Stimulated activated CD8-positive, alpha-beta memory T cell treated with anti-CD3 and anti-CD28 coated beads, Interleukin-7, amount 100 ng/mL, for 24 hours (primary cell): ENCODE measurements at regions not wholly inside any gene's neighbourhood (a gene's known extent, or its start where the extent isn't known, plus 50 kb on each side); places are given as distances from the start of the nearest gene placed in this dataset.
"Not testable (repeated sequence)": the region's sequence is repeated elsewhere in the genome, so short reads cannot be mapped to it uniquely, and the experiment has no call there.

Experiments used
- DNase-seq: peaks from one replicate; pipeline ENCODE4 v3.0.0-alpha.2; 2020; ENCODE audit warnings: low read depth

- not testable (repeated sequence) for DNase-seq
These were observed 51.5 kb downstream of the VPREB1 start for GRCh38 chr22:22296047-22296446.

- not testable (repeated sequence) for DNase-seq
These were observed 52.7 kb downstream of the VPREB1 start for GRCh38 chr22:22297159-22297793.

DNA sequence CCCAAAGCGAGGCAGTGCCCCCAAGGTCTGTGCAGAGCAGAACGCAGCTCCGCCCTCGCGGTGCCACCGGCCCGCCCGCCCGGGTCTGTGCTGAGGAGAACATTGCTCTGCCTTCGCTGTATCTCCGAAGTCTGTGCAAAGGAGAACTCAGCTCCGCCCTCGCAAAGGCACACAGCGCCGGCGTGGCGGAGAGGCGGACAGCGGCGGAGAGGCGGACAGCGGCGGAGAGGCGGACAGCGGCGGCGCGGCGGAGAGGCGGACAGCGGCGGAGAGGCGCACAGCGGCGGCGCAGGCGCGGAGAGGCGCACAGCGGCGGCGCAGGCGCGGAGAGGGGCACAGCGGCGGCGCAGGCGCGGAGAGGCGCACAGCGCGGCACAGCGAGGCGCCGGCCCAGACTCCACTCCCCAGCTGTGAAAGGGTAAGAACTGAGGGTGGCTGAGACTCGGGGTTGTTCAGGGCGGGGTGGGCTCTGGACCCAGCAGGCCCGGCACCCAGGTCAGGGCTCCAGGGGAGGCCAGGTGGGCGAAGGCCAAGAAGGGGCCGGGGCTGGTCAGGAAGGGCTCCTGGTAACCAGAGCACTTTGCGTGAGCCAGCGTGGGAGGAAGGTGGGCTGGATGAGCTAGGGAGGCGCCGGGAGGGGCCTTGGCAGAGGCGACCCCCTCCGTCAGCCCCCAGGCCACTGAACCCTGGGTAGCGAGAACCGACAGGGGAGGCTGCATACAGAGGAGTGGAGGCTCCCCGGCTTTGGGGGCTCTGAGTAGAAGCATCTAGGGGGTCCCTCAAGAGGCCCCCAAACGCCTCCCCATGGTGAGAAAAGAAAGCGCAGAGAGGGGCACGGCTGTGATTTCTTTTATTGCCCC is 53.4 kb downstream of the VPREB1 start:
- peak; percentile 22 for DNase-seq

GRCh38 chr22:22298654-22299009 is 54.0 kb downstream of the VPREB1 start:
- DNase-seq, result not testable (repeated sequence)

DNA sequence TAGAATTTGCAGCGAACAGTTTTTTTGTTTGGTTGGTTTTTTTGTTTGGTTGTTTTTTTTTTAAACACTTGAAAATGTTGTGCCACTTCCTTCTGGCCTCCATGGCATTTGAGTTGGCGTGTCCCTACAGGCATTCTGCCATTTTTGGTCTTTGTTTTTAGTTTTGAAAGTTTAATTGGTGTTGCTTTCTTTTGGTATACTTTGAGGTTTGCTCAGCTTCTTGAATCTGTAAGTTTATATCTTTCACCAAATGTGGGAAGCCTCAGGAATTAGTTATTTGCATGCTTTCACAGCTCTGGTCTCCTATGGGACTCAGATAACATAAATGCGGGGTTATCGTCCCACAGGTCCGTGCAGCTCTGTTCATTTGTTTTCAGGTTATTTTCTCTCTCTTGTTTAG is 55.9 kb downstream of the VPREB1 start:
- not testable (repeated sequence) for DNase-seq

- not testable (repeated sequence) for DNase-seq
These were observed 56.4 kb downstream of the VPREB1 start for GRCh38 chr22:22300946-22301345.

GRCh38 chr22:22316589-22316988 is 72.0 kb downstream of the VPREB1 start:
- DNase-seq, result no peak

DNA sequence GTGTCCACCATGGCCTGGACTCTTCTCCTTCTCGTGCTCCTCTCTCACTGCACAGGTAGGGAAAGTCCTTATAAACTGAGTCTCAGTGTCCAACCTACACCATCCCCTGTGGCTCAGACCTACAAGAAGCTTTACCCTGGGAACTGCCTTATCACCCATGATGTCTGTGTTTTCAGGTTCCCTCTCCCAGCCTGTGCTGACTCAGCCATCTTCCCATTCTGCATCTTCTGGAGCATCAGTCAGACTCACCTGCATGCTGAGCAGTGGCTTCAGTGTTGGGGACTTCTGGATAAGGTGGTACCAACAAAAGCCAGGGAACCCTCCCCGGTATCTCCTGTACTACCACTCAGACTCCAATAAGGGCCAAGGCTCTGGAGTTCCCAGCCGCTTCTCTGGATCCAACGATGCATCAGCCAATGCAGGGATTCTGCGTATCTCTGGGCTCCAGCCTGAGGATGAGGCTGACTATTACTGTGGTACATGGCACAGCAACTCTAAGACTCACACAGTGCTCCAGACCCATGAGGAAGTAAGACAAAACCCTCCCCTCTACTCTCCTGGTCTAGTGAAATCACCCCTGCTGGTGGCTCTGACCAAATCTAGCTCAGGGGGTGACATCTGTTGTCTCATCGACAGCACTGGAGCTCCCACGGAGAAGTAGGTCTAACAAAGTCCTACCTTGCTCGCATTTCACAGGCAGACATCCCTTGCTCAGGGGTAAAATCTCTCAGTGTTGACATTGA is 74.3 kb downstream of the VPREB1 start:
- no peak for DNase-seq

DNA sequence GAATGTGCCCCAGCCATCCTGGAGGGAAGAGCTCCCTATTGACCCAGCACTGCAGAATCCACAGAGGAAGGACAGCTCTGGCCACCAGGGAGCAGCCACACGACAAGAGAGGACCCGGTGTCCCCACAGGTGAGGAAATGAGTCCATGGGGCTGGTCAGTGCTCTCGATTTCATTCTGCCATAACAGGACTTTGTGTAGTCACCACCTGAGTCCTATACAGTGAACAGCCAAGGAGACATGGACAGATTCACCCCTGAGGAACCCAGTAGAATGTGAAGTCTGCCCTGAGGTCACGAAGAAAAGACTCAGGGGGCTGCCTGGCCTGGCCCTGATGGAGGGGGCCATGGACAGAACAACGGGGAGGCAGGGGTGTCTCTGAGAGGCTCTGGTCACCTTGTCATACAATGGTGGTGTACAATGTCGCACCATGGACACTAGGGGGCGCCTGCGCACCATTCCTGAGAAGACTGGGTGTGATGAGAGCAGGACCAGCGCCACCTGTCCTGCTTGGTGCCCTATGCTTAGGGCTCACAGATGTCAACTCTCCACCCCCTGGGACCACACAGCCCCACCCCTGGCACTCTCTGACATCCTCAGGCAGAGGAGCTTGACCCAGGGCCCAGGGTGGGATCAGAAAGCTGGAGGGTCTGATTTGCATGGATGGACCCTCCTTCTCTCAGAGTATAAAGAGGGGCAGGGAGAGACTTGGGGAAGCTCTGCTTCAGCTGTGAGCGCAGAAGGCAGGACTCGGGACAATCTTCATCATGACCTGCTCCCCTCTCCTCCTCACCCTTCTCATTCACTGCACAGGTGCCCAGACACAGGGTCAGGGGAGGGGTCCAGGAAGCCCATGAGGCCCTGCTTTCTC is 77.4 kb downstream of the VPREB1 start:
- DNase-seq, result peak; percentile 61

DNA sequence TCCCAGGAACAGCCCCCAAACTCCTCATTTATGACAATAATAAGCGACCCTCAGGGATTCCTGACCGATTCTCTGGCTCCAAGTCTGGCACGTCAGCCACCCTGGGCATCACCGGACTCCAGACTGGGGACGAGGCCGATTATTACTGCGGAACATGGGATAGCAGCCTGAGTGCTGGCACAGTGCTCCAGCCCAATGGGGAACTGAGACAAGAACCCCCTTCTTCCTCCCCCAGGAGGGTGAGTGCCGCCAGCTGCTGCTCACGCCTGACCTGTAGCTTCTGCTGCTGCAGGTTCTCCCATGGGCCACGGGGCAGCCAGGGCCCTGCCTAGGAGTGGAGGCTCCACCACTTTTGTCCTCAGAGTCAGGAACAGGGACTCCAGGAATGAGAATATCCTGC is 78.2 kb downstream of the VPREB1 start:
- DNase-seq, result no peak

- no peak for DNase-seq
These were observed 83.1 kb downstream of the VPREB1 start for GRCh38 chr22:22327723-22328122.

DNA sequence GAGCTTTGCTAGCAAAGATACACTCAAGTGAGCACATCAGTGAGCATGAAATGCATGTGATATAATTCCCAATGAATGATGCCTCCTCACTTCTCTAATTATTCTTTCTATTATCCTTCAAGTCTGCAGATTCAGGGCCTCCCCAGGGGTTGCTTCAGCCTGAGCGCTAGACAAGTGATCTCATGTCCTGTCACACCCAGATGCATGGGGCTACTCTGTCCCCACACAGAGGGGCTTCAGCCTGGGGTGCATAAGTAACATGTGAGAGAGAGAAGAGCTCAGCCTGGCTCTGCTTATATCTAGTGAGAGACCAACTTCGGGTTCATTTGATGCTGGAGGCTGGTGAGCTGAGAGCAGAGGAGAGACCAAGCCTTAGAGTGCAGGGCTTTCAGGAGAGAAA is 85.2 kb downstream of the VPREB1 start:
- no peak for DNase-seq

DNA sequence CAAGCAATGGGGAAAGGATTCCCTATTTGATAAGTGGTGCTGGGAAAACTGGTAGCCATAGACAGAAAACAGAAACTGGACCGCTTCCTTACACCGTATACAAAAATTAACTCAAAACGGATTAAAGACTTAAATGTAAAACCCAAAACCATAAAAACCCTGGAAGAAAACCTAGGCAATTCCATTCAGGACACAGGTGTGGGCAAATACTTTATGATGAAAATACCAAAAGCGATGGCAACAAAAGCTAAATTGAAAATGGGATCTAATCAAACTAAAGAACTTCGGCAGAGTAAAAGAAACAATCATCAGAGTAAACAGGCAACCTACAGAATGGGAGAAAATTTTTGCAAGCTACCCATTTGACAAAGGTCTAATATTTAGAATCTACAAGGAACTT is 91.1 kb downstream of the VPREB1 start:
- DNase-seq, result not testable (repeated sequence)

DNA sequence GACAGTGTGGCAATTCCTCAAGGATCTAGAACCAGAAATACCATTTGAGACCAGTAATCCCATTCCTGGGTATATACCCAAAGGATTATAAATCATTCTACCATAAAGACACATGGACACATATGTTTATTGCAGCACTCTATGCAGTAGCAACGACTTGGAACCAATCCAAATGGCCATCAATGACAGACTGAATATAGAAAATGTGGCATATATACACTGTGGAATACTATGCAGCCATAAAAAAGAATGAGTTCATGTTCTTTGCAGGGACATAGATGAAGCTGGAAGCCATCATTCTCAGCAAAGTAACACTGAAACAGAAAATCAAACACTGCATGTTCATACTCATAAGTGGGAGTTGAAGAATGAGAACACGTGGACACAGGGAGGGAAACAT is 91.7 kb downstream of the VPREB1 start:
- DNase-seq, result not testable (repeated sequence)

DNA sequence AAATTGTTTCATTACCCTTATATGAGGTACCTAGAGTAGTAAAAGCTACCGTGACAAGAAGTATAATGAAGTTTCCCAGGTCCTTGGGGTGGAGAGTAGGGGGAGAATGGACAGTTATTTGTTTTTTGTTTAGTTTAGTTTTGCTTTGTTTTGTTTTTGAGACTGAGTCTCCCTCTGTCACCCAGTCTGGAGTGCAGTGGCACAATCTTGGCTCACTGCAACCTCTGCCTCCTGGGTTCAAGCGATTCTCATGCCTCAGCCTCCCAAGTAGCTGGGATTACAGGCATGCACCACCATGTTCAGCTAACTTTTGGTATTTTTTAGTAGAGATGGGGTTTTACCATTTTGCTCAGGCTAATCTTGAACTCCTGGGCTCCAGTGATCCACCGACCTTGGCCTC is 94.2 kb downstream of the VPREB1 start:
- not testable (repeated sequence) for DNase-seq

- DNase-seq, result no peak
These were observed 97.2 kb downstream of the VPREB1 start for GRCh38 chr22:22341736-22342135.

DNA sequence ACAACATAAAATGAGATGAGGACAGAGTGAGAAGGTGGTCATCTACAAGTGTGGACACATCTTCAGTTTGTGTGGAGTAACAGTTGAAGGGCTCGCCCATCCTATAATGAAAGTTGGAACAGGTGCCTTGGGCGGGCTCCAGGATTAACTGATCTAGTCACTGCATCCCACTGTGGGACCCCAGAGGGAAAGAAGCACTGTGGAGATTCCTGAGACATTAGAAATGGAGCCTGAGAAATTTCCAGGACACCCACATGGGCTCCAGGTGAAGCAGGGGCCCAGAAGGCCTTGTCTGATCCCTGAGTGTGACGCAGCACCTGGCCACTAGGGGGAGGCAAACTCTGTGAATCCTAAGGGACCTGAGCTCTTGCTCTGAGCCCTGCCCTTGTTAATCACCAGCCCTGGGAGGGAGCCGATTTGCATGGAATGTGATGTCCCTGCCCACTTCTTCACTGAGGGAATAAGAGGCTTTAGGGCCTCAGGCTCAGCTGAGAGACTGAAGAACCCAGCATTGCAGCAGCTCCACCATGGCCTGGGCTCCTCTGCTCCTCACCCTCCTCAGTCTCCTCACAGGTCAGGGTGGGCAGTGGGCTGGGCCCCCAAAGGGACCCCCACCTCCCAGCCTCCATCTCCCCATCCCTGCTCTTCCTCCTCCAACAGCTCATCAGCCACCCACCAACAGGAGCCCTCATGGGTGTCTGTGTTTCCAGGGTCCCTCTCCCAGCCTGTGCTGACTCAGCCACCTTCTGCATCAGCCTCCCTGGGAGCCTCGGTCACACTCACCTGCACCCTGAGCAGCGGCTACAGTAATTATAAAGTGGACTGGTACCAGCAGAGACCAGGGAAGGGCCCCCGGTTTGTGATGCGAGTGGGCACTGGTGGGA is 98.4 kb downstream of the VPREB1 start:
- peak; percentile 43 for DNase-seq

DNA sequence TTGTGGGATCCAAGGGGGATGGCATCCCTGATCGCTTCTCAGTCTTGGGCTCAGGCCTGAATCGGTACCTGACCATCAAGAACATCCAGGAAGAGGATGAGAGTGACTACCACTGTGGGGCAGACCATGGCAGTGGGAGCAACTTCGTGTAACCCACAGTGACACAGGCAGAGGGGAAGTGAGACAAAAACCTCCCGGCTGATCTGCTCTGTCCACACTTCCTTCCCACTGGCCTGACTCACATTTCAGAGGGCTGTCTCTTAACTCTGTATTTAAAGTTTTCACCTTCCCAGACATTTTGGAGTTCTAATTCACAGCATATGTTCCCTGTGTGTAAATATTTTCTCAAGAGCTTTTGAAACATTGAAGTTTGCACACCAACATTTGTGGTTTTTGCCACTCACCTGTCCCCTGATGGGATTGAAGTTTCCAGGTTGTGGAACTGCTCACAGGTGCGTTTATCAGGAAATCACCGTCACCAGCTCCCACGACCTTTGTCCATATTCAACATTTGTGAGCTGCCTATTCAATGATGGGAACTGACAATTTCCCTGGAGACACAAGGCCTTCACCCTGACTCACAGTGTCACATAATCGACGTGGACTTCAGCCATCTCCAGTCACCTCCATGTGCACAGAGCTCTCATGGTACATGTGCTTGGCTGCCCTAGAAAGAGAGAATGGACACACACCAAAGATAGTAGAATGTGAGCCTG is 99.2 kb downstream of the VPREB1 start:
- no peak for DNase-seq

- no peak for DNase-seq
These were observed 99.8 kb downstream of the VPREB1 start for GRCh38 chr22:22344430-22344829.

GRCh38 chr22:22345781-22346180 is 101.2 kb downstream of the VPREB1 start:
- no peak for DNase-seq
